Fibroblast of villous mesenchyme (primary cell): ENCODE measurements at regions not wholly inside any gene's neighbourhood (a gene's known extent, or its start where the extent isn't known, plus 50 kb on each side); places are given as distances from the start of the nearest gene placed in this dataset.

Experiments used
- DNase-seq: peaks from one replicate; pipeline ENCODE4 v3.0.0-alpha.2; 2010; ENCODE audit warnings: low read depth
- H3K4me3 ChIP-seq: 2 replicates; pipeline ENCODE4 v1.5.1; 2011; ENCODE audit warnings: low read depth, mild to moderate bottlenecking, low read length
- TF ChIP-seq, protein P1 (sequence below): IDR thresholded peaks from 2 replicates; pipeline ENCODE4 v1.5.1; 2012; ENCODE audit warnings: low read depth, mild to moderate bottlenecking, low read length; ENCODE audit not compliant: insufficient read depth

DNA sequence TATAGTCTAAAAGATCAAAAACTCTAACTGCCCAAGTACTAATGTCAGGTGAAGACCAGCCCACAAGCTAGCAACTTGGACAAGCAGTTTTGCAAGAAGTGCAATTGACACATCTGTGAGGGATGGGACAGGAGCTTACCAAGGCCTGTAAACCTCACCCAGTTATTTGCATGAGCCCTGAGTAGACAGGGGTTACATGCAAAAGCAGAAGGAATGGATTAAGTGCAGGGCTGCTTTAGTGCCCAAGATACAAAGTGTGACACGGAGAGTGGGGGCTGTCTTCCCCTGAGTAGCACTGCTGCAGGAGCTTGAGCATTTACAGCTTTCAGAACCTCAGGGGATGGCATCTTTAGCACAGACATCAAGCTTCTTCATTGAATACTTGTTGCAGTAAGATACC lies 286.7 kb downstream of the ELAVL2 start:
- TF ChIP-seq, protein P1, sequence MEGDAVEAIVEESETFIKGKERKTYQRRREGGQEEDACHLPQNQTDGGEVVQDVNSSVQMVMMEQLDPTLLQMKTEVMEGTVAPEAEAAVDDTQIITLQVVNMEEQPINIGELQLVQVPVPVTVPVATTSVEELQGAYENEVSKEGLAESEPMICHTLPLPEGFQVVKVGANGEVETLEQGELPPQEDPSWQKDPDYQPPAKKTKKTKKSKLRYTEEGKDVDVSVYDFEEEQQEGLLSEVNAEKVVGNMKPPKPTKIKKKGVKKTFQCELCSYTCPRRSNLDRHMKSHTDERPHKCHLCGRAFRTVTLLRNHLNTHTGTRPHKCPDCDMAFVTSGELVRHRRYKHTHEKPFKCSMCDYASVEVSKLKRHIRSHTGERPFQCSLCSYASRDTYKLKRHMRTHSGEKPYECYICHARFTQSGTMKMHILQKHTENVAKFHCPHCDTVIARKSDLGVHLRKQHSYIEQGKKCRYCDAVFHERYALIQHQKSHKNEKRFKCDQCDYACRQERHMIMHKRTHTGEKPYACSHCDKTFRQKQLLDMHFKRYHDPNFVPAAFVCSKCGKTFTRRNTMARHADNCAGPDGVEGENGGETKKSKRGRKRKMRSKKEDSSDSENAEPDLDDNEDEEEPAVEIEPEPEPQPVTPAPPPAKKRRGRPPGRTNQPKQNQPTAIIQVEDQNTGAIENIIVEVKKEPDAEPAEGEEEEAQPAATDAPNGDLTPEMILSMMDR, result no peak
- no peak overlapping the region for H3K4me3 ChIP-seq
- no peak for DNase-seq

DNA sequence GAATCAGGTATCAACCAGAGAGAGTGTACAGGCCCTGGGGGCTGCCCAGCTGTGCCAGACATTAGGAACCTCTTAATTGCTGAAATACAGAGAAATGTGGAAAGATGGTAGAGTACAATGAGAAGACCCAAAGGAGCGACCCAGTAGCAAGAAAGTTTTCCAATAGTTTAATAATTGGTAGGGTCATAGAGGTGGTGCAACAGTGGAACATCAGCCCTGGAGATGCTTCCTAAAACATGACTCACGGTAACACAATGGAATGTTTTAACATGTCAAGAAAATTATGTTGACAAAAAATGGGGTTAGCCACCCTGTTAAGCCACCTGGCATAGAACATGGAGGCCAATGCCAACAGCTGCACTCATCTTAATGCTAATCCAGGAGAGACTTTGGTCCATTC lies 284.1 kb downstream of the ELAVL2 start:
- H3K4me3 ChIP-seq, result no peak overlapping the region
- TF ChIP-seq, protein P1, result no peak
- no peak for DNase-seq

DNA sequence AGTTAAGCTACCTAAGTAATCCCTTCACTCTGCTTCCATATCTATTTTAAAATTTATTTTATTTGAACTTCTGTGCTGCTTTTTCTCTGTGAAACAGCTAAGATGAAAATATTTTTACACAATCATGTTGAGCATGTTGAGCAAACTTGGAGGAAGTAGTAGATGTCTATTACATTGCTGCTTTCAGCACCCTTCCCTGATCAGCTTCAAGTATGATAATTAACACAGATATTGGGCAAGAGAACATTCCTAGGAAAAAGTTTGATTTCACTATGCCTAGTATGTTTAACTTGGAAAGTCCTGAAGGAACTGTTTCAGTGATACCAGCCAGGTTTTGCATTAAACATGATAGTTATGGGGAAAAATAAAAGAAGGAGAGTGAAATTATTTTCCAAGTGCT lies 283.6 kb downstream of the ELAVL2 start:
- TF ChIP-seq, protein P1, result no peak

DNA sequence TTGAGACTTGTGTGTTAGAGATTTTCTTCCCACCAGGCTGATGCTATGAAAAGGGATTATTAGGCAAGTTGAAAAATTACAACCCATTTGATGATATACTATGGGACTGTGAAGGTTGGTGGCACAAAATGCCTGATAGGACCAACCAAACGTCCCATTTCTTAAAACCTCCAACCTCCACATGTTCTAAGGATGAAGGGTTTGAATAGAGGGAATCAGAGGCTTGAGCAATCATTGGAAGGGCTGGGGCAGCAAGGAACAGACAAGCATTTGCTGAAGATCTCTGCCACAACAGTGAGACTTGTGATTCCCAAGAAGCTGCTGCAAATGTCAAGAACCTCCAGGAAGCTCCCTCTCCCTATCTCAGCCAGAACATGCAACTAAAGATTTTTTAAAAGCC lies 283.1 kb downstream of the ELAVL2 start:
- H3K4me3 ChIP-seq, result no peak overlapping the region
- no peak for DNase-seq
- TF ChIP-seq, protein P1, result no peak

More for the DNA sequence above, 283.6 kb downstream of the ELAVL2 start:
- no peak overlapping the region for H3K4me3 ChIP-seq
- no peak for DNase-seq

DNA sequence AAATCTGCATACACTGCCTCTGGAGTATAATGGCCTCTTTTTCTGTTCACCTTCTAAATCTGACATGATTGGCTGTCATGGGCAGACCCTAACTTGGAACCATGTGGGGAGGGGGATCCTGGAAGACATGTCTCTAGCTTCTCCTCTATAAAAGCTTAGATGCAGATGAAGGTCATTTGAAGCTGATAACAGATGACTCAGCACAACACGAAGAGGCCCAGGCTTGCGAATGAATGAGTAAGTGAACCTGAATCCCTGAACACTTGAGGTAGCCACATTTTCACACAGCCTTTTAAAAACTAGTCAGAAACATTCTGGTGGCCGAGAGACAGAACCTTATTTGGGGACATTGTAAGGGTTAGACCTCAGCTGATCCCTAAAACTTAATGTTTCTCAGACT lies 282.6 kb downstream of the ELAVL2 start:
- no peak overlapping the region for H3K4me3 ChIP-seq
- no peak for DNase-seq
- TF ChIP-seq, protein P1, result no peak

DNA sequence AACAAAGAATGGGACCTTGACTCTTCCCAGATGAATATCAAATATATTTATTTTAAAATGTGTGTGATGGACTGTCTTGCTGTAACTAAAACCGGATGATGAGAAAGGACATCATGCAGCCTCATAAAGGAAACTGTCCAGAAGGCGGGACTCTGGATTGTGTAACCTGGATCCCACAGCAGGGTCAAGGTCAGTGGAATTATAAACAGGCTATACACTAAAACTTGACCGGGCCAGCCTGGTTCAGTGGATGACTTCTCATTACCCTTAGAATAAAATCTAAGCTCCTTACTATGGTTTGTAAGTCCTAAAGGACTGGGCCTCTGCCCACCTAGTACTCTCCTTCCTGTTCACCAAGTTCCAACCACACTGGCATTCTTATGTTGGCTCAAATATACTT lies 280.3 kb downstream of the ELAVL2 start:
- no peak overlapping the region for H3K4me3 ChIP-seq
- no peak for DNase-seq
- TF ChIP-seq, protein P1, result no peak

DNA sequence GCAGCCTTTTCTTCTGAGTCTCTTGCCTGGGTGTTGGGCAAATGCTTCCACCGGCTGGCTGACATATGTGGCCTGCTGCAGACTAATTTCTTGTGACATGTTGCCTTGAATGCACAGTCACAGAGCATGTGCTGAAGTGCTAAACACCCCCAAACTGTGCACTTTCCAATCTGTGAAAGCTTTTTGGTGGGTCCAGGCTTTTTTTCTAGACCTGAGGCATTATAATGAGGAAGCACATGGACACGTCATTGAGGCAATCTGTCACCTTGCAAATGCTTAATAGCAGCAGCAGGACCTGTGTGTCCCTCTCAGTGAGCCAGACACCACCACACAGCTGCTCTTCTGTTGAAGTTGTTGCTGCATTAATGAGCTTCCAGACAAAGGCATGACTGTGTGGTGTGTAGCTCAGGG lies 274.7 kb downstream of the ELAVL2 start:
- H3K4me3 ChIP-seq, result no peak overlapping the region

More for the DNA sequence above, 274.7 kb downstream of the ELAVL2 start:
- TF ChIP-seq, protein P1, result no peak
- no peak for DNase-seq
